COLO668 (cell line): ENCODE measurements at regions not wholly inside any gene's neighbourhood (a gene's known extent, or its start where the extent isn't known, plus 50 kb on each side); places are given as distances from the start of the nearest gene placed in this dataset.
"Not testable (repeated sequence)": the region's sequence is repeated elsewhere in the genome, so short reads cannot be mapped to it uniquely, and the experiment has no call there.

Experiments
- DNase-seq: peaks from one replicate; lab custom pipeline; 2025; ENCODE audit not compliant: unreplicated experiment; lab: John Stamatoyannopoulos, UW

DNA sequence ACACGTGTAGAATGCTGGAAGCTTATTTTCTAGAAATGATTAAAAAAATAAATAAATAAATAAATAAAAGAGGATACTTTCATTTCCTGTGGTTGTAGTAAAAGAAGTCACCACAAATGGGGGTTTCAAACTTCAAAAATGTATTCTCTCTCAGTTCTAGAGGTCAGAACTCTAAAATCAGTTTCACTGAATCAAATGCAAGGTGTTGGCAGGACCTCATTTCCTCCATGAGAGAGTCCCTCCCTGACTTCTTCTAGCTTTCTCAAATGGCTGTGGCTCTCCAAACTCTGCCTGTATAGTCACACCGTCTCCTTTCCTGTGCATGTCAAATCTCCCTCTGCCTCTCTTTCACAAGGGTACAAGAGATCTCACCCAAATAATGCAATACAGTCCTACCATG, 312.6 kb upstream of the CXADR start:
- no peak for DNase-seq

DNA sequence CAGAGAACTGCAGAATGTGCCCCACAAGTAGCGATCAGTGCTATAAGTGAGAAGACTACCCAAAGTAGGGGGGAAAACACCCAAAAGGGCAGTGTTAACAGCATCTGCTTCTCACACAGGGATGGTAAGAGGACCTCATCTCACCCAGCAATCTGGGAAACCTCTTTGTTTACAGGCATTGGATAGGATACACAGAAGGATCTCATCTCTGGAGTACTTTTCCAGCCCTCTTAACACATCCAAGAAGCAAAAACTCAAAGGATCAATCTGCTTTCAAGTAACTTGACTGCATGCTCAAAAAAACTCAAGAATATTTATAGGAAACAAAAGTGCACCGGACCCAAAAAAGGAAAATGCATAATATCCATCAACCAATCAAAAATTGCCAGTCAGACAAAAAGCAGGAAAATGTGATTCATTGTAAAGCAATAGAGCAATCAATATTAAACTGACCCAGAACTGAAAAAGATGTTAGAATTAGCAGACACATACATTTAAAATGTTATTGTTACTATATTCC, 311.0 kb upstream of the CXADR start:
- no peak for DNase-seq

DNA sequence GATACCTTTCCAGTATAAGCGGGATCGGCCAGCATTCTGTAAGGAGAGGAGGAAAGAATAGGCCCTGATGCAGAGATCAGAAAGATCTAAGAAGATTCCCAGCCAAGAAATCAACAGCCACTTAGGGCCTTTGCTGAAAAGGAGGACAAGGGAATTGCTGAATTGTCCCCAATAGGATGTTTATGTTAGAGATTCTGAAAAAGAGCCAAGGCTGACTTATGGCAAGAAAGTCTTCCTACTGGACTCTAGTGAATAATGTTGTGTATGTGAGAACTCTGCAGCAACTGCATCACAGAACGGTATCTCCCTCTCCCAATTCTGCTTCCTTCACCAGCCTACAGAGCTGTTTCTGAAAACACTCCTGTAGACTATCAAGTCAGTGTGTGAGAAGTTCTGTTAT, 298.0 kb upstream of the CXADR start:
- no peak for DNase-seq

- DNase-seq, result not testable (repeated sequence)
Measured at GRCh38 chr21:17219050-17219449, 293.8 kb upstream of the CXADR start.

GRCh38 chr21:17231124-17231523, 281.7 kb upstream of the CXADR start:
- no peak for DNase-seq

DNA sequence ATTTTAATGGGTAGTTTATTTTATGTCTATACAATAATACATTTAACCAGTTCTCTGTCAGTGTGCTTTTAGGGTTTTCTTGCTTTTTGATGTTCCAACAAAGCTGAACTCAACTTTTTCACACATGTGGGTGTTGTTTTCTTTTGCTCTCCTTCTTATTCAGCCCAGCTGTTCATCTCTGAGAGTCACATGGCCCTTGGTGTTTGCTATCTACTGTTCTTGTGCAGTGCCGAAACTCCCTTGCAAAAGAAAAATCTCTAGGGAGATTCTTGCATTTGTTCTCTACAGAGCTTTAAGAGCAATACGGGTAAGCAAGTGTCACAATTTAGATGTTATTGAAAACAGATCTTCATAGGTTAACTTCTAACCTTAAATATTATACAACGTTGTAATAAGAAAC, 281.1 kb upstream of the CXADR start:
- DNase-seq, result no peak

DNA sequence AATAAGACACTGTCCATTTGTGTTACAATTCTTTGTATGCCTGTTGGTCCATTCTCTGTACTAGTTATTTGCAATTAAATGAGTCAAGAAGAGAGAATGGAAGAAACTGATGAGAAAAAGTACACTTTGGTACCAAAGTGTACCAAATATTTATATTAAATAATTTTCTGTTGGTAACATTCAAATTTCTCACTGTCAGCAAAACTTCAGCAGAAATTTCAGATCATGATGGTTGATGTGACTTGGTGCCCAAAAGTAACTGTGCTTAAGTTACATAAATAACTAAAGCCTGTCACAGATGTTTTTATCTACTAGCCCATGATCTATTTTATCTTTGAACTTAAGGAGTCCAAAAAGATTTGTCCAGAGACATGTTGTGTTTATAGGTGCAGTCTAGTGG, 274.4 kb upstream of the CXADR start:
- DNase-seq, result no peak

- no peak for DNase-seq
Measured at GRCh38 chr21:17250778-17251241, 262.0 kb upstream of the CXADR start.

DNA sequence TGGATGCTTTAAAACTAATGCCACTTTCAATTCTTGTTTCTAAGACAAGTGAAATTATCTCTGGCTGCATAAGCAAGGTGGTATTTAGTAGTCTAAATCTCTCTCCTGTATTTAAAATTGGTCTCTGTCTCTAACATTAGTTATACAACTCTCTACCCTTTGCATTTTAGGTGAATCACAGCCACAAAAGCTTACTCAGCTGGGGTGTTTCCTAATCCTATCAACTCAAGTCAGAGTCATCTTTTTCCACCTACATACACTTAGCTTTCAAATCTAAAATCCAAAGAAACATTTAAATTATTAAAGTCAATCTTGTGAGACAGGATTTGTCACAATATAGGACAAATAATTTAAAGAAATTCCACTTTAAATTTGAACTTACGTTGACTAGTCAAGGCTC, 255.1 kb upstream of the CXADR start:
- no peak for DNase-seq

DNA sequence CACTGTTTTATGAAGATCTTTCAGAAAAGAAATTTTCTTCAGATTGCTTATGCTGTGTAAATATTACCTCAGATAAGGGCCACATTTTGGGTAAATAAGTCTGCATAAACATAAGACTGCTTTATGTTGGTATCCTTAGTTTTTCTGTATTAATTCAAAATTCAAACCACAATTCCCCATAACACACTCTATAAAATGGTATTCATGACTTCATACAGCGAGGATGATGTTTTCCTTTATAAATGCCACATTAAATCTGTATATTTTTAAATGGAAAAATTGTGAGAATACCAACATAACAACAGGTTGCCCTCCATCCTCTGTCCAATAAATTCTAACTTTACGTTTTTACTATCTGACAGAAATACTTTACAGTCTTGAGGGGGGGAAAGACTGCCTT, 248.7 kb upstream of the CXADR start:
- DNase-seq, result no peak

DNA sequence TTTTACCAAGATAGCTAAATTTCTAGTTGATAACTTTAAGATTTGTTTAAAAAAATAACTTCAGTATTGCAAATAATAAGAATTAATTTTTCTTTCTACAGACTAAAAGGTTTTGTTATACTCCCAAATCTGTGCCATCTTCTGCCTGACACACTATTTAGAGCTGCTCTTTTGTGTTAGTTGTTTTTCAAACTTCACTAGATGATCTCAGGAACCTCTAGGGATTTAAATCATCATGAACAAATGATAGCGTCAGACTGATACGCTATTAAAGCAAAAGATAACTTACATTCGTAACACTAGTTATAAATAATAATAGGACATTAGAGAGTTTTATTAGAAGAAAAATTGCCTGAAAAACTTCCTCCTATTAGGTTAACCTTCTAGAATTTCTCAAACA, 243.1 kb upstream of the CXADR start:
- DNase-seq, result no peak

DNA sequence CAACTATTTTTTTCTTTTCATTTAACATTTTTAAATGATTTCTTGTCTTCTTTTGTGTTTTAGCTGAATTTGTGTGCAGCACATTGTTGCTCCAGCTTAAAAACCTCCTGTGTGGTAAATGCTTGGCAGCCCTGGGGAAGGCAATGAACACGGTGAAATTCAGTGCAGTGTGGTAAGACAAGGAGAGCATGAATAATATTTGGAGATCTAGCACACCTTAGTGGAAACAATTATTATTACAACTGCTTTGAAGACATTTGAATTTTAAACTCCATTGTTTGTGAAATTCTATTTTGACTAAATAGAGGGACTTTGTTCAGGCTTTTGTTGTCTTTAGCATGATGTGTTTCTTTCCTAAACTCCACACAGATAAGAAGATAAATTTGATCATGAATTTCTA, 242.6 kb upstream of the CXADR start:
- DNase-seq, result no peak

DNA sequence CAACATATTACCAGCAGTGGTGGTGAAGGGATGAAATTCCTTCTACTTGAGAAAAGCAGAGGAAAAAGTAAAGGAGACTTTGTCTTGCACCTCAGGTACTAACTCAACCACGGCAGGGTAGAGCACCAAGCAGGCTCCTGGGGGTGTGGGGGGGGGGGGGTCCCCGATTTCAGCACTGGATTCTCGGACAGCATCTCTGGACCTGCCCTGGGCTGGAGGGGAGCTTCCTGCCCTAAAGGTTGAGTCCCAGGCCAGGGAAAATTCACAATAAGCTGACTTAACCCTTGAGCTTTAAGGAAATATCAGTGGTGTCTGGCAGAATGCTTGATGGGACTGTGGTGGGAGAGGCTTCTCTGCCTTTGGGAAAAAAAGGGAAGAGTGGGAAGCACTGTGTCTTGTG, 233.2 kb upstream of the CXADR start:
- no peak for DNase-seq

- DNase-seq, result not testable (repeated sequence)
Measured at GRCh38 chr21:17293016-17293562, 219.8 kb upstream of the CXADR start.

GRCh38 chr21:17295997-17296396, 216.8 kb upstream of the CXADR start:
- no peak for DNase-seq

- not testable (repeated sequence) for DNase-seq
Measured at GRCh38 chr21:17299576-17299975, 213.3 kb upstream of the CXADR start.

GRCh38 chr21:17327715-17328114, 185.1 kb upstream of the CXADR start:
- not testable (repeated sequence) for DNase-seq

DNA sequence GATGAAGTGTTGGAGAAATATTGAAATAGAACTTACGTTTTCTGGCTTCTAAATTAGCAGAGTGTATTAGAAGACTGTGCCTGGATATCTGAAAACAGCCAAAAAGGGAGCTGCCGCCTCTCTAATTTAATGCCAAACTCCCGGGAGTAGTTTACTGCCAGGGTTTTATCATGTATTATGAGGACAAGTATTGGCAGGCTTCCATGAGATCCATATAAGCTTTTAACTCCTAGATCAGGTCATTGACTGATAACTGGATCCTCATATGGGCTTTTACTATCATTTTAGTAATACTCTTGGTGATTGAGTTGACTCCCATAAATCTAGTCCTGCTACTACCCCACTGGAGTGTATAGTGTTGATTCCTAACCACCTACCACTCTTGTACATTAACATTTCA, 178.4 kb upstream of the CXADR start:
- no peak for DNase-seq

- DNase-seq, result no peak
Measured at GRCh38 chr21:17340081-17340480, 172.8 kb upstream of the CXADR start.

- no peak for DNase-seq
Measured at GRCh38 chr21:17343055-17343454, 169.8 kb upstream of the CXADR start.

DNA sequence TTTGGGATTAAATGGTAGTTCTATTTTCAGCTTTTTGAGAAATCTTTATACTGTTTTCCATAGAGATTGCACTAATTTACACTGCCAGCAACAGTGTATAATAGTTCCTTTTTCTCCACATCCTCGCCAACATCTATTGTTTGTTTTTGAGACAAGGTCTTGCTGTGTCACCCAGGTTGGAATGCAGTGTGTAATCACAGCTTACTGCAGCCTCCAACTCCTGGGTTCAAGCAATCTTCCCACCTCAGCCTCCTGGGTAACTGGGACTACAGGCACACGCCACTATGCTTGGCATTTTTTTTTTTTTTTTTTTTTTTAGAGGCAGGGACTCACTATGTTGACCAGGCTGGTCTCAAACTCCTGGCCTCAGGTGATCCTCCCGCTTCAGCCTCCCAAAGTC, 164.5 kb upstream of the CXADR start:
- DNase-seq, result no peak

GRCh38 chr21:17348849-17349248, 164.0 kb upstream of the CXADR start:
- no peak for DNase-seq

DNA sequence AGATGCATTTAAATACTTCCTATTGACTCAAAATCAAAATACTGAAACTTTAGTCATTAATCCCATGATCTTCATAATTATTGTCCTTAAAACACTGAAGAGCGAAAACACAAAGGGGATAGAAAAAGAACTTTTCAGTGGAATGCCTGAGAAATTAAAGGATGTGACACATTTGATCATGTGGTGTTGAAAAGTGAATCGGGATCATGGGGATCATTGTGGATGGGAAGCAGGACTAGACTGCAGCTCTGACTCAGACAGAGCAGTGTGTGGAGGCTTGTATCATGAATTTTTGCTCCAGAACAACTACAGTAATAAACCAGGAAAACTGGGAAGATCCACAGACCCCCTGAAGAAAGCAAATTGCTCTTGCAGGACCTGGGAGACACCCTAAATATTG, 161.1 kb upstream of the CXADR start:
- DNase-seq, result no peak
